ENCODE measurements at regions not wholly inside any gene's neighbourhood (a gene's known extent, or its start where the extent isn't known, plus 50 kb on each side); places are given as distances from the start of the nearest gene placed in this dataset.

DNA sequence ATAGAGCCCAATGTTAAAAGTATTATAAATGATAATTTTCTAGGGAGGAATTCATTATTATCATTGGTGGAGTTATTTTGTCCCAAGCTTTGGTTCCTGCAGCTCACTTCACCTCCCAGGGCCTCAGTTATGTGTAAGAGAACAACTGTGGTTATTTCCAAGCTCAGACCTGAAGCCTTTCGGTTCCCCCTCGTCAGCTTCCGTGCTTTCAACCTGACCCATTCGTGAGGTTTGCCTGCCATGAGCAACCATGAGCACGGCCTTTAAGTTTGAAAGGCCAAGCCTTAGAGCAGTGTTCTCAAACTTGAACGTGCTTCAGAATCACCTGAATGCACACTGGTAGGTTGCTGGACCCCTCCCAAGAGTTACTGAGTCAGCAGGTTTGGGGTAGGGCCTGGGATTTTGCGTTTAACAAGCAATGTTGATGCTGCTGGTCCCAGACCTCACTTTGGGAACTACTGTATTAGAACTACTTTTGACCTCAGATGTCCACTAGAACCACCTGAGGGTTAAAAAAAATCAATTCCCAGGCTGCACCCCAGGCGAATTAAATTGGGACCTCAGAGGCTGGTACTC, 133.0 kb upstream of the PRMT8 start:
- TF ChIP-seq, protein P1, sequence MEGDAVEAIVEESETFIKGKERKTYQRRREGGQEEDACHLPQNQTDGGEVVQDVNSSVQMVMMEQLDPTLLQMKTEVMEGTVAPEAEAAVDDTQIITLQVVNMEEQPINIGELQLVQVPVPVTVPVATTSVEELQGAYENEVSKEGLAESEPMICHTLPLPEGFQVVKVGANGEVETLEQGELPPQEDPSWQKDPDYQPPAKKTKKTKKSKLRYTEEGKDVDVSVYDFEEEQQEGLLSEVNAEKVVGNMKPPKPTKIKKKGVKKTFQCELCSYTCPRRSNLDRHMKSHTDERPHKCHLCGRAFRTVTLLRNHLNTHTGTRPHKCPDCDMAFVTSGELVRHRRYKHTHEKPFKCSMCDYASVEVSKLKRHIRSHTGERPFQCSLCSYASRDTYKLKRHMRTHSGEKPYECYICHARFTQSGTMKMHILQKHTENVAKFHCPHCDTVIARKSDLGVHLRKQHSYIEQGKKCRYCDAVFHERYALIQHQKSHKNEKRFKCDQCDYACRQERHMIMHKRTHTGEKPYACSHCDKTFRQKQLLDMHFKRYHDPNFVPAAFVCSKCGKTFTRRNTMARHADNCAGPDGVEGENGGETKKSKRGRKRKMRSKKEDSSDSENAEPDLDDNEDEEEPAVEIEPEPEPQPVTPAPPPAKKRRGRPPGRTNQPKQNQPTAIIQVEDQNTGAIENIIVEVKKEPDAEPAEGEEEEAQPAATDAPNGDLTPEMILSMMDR (IDR thresholded peaks at IDR 0.05) = no peak
- no peak for TF ChIP-seq POLR2A (IDR thresholded peaks at IDR 0.05)
- intact Hi-C loops (cut with DNase I; ENCODE audit: low total_unique reads) = no loop called here
- DNase-seq (ENCODE audit: low spot score in 2 of 2) = no peak
- 83 to 88% methylated on average over 8 of the region's 8 CpGs for WGBS, 2 donors
- no peak overlapping the region for H3K4me3 ChIP-seq (ENCODE audit: low read depth, poor library complexity, severe bottlenecking)

DNA sequence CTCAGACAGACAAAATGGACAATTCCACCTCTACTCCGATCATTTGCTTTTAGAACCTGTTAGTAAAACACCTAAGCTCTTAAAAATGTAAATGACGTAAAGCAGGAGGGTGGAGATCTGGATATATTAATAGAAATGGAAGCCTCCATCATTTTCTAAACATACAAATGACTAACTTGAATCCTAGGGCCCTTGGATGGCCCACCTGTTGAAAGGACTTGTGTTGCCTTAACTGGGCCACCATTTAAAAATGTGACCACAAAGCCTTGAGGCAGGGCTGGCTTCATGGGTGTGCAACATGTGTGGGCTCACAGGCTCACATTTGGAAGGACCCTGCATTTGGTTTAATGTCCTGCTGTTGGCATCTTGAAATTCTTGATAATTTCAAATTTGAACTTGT, 131.5 kb upstream of the PRMT8 start:
- H3K4me3 ChIP-seq (ENCODE audit: low read depth, poor library complexity, severe bottlenecking) = no peak overlapping the region
- DNase-seq (ENCODE audit: low spot score in 2 of 2) = no peak
- 90 to 96% methylated on average over 2 of the region's 2 CpGs for WGBS, 2 donors
- intact Hi-C loops (cut with DNase I; ENCODE audit: low total_unique reads) = no loop called here
- no peak for TF ChIP-seq POLR2A (IDR thresholded peaks at IDR 0.05)
- TF ChIP-seq, protein P1 (IDR thresholded peaks at IDR 0.05) = no peak

DNA sequence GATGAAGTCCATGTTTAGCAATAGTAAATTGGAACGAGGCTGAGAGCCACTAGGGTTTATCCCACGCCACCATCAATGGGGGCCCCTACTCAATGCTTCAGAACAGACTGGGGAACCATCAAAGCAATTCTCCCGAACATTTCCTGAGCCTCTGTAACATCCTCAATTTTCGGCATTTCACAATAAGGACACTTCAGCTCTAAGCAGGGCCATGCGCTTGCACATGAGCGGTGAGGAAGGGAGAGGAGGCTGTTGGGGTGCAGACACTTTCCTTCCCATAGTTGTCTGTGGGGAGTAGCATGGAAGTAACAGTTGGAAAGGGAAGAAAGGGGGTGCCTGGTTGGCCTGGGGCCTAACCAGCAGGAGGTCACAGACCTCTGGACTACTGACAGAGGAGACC, 129.9 kb upstream of the PRMT8 start:
- no peak for DNase-seq (ENCODE audit: low spot score in 2 of 2)
- WGBS, 2 donors = 81 to 96% methylated on average over 6 of the region's 6 CpGs
- intact Hi-C loops (cut with DNase I; ENCODE audit: low total_unique reads) = no loop called here
- TF ChIP-seq, protein P1 (IDR thresholded peaks at IDR 0.05) = no peak
- no peak for TF ChIP-seq POLR2A (IDR thresholded peaks at IDR 0.05)
- no peak overlapping the region for H3K4me3 ChIP-seq (ENCODE audit: low read depth, poor library complexity, severe bottlenecking)

DNA sequence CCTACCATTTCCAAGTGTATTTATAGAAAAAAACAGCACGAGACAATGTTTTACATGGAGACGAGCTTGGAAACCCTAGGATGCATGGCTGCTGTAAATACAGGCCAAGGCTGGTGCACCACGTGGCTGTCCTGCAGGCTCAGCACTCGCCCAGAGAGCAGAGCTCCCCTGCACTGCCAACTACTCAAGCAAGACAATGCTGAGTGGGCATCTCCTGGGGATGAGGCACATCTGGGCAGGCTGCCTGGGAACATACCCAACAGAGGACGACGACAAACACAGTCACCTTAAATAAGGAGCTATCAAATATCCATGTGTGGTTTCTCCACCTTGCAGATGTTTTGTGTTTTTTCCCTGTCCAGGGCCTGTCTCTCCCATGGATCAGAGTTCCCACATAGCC, 128.3 kb upstream of the PRMT8 start:
- no peak overlapping the region for H3K4me3 ChIP-seq (ENCODE audit: low read depth, poor library complexity, severe bottlenecking)
- no peak for TF ChIP-seq POLR2A (IDR thresholded peaks at IDR 0.05)
- TF ChIP-seq, protein P1 (IDR thresholded peaks at IDR 0.05) = no peak
- DNase-seq (ENCODE audit: low spot score in 2 of 2) = no peak
- 62 to 66% methylated on average over 6 of the region's 6 CpGs for WGBS, 2 donors
- intact Hi-C loops (cut with DNase I; ENCODE audit: low total_unique reads) = no loop called here

DNA sequence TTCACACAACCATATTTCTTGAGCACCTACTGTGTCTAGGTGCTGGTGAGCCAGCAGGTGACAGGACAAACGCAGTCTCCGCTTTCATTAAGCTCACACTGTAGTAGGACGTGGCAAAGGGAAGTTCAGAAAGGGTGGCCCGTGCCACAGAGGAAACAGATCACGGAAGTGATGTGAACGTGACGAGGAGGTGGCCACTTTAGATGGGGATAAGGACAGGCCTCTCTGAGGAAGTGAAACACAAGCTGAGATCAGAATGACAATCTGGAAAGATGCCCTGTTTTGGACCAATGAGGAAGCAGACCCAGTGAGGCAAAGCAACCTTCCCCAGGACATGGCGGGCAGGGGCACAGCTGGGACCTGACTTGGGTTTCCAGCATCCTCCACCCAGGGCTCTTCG, 127.4 kb upstream of the PRMT8 start:
- TF ChIP-seq, protein P1 (IDR thresholded peaks at IDR 0.05) = no peak
- no peak for TF ChIP-seq POLR2A (IDR thresholded peaks at IDR 0.05)
- peak in 1 of 2 donors; percentile 22 for DNase-seq (ENCODE audit: low spot score in 2 of 2)
- H3K4me3 ChIP-seq (ENCODE audit: low read depth, poor library complexity, severe bottlenecking) = no peak overlapping the region
- intact Hi-C loops (cut with DNase I; ENCODE audit: low total_unique reads) = no loop called here
- WGBS, 2 donors = 78 to 90% methylated on average over 9 of the region's 9 CpGs

DNA sequence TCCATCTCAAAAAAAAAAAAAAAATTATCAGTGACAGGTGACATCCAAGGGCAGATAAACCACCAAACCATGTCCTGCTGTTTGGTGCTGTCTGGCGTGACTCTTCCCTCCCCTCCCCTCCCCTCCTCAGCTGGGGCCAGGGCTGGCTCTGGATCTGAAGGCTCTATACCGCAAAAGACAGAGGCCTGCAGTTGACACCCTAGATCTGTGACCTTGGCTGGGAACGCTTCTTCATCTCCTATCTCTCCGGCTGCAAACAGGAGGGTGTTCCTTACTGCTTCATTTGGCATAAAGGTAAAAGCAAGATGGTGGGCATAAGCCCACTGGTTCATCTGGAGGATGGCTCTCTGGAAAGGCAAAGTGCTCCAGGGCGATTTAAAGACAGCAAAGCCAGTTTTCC, 126.8 kb upstream of the PRMT8 start:
- no peak for DNase-seq (ENCODE audit: low spot score in 2 of 2)
- TF ChIP-seq, protein P1 (IDR thresholded peaks at IDR 0.05) = no peak
- no peak for TF ChIP-seq POLR2A (IDR thresholded peaks at IDR 0.05)
- no peak overlapping the region for H3K4me3 ChIP-seq (ENCODE audit: low read depth, poor library complexity, severe bottlenecking)
- WGBS, 2 donors = 83 to 87% methylated on average over 5 of the region's 5 CpGs
- intact Hi-C loops (cut with DNase I; ENCODE audit: low total_unique reads) = no loop called here
